GM03348 (cell line): ENCODE measurements at regions not wholly inside any gene's neighbourhood (a gene's known extent, or its start where the extent isn't known, plus 50 kb on each side); places are given as distances from the start of the nearest gene placed in this dataset.
"Not testable (repeated sequence)": the region's sequence is repeated elsewhere in the genome, so short reads cannot be mapped to it uniquely, and the experiment has no call there.

Source experiments
- DNase-seq: peaks from one replicate; pipeline ENCODE4 v3.0.0; 2012; ENCODE audit warnings: low spot score

DNA sequence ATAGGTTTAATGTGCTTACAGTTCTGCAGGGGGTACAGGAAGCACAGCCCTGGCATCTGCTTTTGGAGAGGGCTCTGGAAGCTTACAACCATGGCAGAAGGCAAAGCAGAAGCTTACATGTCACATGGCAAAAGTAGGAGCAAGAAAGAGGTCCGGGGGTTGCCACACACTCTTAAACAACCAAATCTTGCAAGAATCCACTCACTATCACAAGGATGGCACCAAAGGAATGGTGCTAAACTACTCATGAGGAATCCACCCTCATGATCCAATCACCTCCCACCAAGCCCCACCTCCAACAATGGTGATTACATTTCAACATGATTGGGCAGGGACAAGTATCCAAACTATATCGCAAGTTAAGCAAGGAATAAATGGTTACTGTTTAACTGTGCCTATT lies 255.8 kb upstream of the AVPR1A start:
- DNase-seq: no peak

DNA sequence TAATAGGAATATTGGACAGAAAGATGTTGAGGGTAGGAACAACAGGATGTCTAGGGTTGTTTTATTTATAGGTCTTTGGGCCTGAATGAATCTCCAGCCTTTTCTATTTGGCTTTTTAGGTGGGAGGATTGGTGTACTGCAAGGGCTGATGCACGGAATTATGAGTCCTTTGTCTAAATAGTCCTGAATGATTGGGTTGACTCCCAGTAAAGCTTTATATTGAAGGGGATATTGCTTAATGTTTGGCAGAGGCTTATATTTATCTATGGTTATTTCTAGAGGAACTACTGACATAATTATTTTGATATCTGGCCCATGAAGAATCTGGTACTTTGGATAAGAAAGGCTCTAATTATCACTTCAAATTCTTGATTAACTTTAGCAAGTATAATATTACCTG lies 253.6 kb upstream of the AVPR1A start:
- DNase-seq: no peak

DNA sequence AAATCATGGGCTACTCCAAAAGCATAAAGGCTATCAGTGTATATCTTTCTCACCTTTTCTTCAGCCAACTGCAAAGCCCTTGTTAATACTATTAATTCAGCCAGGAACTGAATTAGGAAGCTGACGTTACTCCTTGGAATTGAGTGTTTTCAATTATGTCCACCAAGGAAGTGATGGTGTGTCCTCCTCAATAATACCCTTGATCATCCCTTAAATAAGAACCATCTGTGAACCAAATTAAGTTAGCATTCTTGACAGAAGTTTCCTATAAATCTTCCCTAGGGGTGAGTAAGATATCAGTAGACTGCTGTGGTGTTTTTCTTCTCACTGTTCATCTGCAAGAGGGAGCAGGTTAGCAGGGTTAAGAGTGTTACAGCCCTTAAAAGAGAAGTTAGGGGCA lies 252.3 kb upstream of the AVPR1A start:
- no peak for DNase-seq

DNA sequence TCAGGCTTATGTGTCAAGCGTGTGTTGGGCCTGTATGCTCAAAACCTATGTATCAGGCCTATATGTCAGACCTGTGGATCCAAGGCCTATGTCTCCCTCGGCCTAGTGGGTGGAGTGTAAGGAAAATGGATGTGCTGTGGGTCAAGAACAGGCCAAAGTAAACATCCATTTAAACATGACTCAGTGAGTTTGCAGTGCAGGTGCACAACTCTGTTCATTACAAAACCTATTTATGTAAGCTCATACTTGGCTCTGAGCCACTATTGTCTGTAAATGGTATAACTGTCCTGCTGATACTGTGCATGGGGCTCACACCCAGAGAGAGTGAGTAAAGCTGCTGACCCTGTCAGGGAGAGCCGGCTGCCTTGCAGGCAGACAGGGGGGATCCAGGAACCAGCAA lies 249.7 kb upstream of the AVPR1A start:
- no peak for DNase-seq

DNA sequence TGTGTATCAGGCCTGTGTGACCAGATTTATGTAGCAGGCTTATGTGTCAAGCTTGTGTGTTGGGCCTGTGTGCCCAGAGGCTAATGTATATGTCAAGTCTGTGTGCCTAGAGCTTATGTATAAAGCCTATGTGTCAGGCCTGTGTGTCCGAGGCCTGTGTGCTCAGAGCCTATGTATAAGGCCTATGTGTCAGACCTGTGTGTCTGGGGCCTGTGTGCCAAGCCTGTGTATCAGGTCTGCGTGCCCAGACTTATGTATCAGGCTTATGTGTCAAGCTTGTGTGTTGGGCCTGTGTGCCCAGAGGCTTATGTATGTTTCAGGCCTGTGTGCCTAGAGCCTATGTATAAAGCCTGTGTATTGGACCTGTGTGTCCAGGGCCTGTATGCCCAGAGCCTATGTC lies 249.3 kb upstream of the AVPR1A start:
- no peak for DNase-seq

DNA sequence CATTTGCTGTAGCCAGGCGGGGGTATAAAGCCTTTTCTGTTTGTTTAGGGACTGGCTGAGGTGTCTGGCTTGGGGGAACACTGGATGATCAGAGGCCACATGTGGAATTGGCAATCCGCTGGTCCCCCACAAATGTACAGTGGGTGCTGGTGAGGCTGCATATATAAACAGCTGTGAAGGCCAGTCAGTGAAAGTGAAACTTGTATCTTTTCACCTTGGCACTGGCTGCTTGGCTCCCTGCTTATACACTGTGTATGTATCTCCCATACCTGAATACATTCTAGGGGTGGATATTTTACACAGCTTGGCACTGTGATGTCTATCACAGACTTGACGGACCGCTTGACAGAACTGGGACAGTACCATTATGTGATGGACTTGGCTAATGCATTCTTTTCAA lies 246.8 kb upstream of the AVPR1A start:
- DNase-seq: no peak

DNA sequence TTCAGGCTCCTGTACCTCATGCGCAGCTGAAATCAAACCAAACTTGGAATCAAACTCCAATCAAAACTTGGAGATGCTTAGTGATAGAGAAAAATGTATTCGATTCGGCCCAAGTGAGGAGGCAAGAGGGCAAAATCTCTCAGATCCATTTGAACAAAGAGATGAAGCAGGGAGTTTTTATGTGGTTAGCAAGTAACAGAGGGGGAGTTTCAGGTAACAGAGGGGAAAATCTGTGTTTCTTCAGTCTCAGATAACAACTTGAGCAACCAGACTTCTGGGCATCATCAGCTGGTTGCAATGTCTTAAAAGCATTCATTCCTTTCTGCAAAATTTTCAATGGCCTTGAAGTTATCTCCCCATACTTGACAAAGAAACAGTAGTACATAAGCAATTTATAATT lies 245.1 kb upstream of the AVPR1A start:
- no peak for DNase-seq

DNA sequence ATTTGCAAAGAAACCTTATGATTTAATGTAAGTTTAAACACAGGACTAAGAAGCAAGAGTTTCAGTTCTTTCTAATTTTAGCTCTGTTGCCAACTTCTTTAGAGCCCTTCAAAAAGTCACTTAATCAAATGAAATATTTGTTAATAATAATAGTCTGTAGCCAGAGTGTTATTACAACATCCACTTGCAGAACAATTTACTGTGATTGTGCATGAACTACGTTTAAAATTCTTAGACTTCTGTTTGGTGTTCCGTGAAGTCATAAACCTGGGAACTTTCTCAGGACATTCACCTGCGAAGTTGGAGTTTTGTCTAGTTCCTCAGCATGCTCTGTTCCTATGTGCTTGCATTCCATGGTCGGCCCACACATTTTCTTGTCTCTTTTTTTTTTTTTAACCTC lies 244.0 kb upstream of the AVPR1A start:
- no peak for DNase-seq

DNA sequence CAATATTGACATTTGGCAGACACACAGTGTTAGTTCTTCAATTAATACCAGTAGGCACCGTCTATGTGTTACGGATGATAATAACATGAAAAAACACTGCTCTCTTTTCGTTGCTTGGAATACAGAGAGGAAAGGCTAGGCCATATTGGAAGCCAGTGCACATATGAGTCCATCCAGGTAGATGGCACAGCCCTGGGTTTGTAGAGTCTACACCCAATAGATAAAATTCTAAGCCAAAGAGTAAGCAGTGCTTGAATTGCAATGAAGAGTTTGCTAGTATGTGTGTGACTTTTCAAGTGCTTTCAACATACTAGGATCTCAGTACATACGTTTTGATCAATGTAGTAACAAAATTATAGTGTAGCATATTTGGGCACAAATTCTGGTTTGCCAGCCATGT lies 243.3 kb upstream of the AVPR1A start:
- no peak for DNase-seq

DNA sequence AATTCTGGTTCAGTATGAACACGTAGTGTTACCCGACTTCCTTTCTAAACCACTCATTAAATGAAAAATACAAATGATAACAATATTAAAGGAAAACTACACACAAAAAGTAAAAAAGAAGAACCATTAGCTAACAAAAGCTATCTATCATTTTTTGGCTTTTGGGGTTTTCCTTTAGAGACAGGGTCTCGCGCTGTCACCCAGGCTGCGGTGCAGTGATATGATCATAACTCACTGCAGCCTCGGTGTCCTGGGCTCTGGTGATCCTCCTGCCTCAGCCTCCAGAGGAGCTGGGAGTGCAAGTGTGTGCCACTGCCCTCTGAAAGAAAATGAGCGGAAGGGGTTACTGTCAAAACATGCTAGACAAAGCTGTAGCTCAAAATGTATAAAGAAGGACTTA lies 238.2 kb upstream of the AVPR1A start:
- DNase-seq: no peak

DNA sequence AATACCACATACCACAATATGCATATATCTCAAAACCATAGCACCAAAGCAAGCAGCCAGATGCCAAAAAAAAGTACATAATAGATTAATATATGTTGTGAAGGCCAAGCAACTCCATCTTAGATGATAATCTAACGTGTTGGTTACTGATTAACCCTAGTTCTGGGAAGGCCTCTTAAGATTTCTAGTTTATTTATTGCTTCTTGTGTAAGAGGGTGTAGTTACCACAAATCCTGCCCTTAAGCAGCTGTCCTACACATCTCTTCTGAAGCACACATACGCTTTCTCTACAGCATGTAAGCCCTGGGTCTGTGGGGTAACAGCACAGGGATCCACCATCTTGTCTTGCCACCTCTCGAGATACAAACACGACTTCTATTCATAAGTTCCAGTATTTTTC lies 236.8 kb upstream of the AVPR1A start:
- DNase-seq: no peak

DNA sequence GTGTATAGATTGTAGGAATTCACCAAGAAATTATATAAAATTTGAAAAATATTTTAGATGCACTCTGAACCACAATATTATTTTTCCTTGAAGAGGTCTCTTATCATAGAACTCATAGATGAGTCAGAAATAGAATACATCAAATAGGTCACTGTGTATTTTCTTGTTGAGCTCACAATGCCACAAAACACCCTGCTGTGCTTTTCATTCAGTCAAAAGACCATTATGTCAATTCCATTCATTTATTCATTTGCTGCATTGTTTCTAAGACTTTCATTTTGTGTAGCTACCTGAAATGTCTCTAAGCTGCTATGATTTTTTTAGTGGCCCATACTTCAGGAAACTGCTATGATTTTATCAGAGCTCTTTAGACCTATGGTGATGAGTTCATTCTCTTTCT lies 231.9 kb upstream of the AVPR1A start:
- DNase-seq: no peak

DNA sequence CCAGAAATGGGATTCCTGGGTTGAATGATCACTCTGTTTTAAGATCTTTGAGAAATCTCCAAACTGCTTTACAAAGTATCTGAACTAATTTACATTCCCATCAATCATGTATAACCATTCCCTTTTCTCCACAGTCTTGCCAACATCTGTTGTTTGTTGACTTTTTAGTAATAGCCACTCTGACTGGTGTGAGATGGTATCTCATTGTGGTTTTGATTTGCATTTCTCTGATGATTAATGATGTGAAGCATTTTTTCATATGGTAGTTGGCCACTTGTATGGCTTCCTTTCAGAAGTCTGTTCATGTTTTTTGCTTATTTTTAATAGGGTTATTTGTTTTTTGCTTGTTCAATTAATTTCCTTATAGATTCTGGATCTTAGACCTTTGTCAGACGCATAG lies 211.8 kb upstream of the AVPR1A start:
- no peak for DNase-seq

DNA sequence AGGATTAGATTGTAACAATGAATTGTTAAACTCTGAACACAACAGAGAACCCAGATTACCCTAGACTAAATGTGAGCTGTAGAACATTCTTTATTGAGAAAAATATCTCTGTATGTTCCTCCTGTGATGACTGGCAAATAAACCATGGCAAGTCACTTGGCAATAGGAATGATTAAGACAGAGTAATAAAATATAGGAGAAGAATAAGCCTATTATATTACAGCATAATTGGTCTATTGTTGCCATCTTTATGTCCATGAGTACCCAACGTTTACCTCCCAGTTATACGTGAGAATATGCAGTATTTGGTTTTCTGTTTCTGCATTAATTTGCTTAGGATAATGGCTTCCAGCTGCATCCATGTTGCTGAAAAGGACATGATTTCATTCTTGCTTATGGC lies 211.2 kb upstream of the AVPR1A start:
- DNase-seq: no peak

DNA sequence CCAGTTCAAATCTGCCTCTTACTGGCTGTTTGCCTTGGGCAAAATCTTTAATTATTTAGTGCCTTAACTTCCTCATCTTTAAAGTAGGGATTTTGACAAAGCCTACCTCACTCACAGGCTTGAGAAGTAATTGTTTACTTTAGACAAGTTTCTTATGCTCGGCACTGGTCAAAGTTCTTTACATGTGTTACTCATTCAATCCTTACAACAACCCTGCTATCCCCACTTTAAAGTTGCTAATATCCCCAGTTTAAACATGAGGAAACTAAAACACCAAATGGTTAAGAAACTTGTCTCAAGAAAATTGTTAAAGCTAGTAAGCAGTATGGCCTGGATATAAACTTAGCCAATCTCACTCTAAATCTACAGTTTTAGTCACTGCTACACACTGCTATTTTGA lies 204.0 kb upstream of the AVPR1A start:
- no peak for DNase-seq

DNA sequence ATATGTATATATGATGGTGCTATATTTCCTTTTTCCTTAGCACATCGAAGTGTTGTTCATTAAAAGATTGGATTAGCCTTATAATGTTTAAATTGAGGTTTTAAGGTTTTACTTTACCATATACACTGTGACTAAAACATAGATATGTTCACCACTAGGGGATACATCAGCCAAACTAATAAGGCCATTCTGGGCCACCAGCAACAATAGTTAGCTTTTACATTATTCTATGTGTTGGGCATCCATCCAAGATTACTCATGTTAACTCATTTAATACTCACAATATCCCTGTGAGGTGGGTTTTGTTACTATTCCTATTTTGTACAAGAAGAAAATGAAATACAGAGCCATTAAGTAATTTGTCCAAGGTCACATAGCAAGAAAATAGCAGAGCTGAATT lies 202.6 kb upstream of the AVPR1A start:
- DNase-seq: no peak

DNA sequence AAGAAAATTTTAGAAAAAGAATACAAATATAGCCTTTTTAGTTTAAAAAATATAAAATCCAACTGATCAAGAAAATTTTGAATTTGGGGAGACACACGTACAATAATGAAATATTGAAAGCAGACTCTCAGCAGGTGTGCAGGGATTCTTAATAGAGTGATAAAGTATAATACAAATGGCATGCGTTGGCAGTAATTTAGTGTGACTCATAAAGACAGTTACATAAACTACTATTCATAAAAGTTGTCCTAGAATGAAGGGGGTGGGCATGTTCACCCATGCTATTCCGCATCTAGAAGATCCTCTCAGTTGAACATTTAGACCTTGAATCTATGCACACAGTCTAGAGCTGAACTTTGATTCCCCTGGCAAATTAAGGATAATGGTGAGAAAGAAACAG lies 200.4 kb upstream of the AVPR1A start:
- DNase-seq: no peak

DNA sequence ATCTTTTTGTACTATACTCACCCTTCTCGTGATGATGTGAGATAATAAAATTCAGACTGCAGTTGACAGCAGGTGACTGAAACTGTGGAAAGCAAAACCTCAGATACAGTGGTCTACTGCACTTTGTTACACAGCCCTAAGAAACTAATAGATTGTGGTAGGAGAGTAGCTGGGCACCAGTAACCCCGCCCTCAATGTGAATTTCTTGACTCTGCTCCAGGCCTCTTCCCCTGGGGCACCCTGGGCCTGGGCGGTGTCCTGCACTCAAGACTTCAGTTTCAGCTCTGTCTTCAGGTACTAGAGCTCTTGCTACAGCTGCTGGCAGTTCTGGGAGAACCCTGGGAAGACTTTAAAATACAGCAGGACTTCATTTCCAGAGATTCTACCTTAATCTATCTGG lies 197.6 kb upstream of the AVPR1A start:
- no peak for DNase-seq

DNA sequence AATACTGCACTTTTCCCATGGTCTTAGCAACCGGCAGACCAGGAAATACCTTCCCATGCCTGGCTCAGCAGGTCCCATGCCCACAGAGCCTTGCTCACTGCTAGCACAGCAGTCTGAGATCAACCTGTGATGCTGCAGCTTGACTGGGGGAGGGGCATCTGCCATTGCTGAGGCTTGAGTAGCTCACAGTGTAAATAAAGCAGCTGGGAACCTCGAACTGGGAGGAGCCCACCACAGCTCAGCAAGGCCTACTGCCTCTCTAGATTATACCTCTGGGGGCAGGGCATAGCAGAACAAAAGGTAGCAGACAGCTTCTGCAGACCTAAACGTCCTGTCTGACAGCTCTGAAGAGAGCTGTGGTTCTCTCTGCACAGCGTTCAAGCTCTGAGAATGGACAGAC lies 186.2 kb upstream of the AVPR1A start:
- not testable (repeated sequence) for DNase-seq

DNA sequence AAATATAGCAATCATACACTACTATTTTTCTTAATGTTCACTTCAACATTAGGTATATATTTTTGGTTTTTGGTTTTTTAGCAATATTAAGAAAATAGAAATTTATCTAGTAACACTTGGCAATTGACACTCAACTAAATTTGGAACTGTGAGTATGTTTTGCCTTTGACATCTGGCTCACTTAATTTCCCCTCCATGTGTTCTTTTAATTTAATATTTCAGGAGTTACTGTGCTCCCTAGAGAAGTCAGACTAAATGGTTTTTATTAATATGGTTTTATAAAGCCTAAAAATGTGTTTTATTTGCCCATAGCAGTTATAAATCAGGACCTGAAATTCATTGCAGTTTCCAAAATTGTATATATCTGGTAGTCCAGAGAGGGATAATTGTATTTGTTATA lies 175.3 kb upstream of the AVPR1A start:
- no peak for DNase-seq

DNA sequence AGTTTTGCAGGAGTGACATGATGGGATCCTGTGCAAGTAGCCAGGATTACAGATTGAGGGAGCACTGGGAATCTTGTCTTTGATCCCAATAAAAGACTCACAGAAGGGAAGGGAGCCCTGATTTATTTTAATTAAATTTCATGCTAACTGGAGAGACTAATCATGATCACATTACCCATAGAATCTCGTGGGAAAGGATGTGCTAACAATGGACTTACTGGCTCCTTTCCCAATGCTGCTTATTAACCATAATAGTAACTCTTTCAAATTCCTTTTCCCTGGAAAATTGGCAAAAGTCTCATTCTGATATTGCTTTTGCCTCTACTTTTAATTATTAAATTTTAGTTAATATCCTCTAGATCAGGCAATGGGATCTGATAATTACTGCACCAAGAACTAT lies 174.8 kb upstream of the AVPR1A start:
- DNase-seq: no peak

DNA sequence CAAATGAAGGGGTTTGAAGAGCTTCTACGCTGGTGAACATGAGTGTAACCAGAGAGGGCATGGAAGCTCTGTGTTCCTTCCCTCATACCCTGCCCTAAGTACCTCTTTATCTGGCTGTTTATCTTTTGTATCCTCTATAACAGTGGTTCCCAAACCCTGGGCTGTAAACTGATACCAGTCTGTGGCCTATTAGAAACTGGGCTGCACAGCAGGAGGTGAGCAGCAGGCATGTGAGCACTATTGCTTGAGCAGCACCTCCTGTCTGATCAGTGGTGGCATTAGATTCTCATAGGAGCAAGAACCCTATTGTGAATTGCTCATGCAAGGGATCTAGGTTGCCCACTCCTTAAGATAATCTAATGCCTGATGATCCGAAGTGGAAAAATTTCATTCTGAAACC lies 172.9 kb upstream of the AVPR1A start:
- DNase-seq: no peak

DNA sequence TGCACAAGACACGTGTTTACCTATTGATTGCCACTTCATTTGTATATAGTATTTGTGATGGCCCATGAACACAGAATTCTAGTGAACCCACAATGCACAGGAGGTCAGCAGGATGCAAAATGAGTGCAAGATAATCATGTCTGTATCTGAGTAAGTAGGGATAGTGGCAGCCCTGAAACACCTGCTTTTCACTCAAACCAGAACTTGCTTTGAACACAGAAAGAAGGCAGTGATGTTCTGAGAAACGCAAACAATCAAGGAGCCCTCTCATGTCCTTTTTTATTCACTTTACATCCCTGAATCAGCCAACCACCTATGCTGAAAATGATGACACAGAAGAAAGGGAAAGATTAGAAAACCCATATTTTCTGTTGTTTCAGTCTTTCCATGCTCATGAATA lies 170.4 kb upstream of the AVPR1A start:
- no peak for DNase-seq

DNA sequence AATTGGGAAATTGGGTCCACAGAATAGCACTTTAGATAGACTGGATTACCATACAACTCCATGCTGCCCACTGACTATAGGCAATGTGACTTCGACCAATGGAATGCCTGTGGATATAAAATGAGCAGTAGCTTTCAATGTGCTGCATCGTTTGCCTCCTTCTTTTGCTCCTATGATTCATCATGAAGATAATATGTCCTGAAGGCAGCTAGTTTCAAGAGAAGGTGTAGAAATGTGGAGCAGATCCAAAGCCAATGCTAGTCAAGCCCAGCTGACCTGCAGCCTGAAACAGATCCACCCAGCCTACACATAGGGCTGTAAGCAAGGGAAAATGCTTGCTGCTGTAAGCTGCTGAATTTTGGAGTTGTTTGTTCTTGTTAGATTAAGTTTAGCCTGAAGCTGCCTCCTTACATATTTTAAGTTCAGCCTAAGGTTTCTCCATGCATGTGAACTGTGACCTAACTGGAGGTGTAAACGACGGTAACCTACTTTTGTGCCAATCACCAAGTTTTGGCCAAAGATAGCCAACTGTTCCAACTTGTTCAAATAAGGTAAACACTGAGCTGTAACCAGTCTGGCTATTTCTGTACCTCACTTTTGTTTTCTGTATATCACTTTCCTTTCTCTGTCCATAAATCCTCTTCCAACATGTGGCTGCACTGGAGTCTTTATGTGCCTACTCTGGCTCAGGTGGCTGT lies 169.1 kb upstream of the AVPR1A start:
- no peak for DNase-seq

DNA sequence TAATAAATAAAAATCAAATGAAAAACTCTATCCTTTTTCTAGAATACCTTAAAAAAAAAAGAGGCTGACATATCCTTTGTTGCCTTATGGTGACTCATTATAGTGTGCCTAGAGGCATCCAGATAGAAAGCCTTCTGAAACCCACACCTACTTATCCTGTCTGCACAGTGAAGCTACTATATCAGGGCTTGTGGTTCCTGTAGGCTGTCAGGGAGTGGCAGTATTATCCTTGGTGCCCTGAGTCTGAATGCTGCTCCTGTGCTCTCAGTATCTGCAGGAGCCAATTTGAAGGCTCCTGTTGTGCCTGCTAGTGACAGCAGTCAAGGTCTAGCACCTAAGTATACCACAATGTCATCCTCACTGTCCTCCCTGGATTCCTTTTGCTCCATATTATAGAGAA lies 168.4 kb upstream of the AVPR1A start:
- no peak for DNase-seq
